HEK293 (cell line): ENCODE measurements at regions not wholly inside any gene's neighbourhood (a gene's known extent, or its start where the extent isn't known, plus 50 kb on each side); places are given as distances from the start of the nearest gene placed in this dataset.

Source experiments
- CTCF ChIA-PET: fragments of 350-600 bp; formaldehyde crosslinking; extraction: SDS; loops from one replicate; lab custom pipeline; 2021; ENCODE audit warnings: antibody characterized with exemption; lab: Yijun Ruan, JAX
- POLR2A ChIA-PET: fragments of 300-600 bp; formaldehyde crosslinking; extraction: SDS; loops from one replicate; lab custom pipeline; 2020; ENCODE audit warnings: antibody characterized with exemption, inconsistent platforms; lab: Yijun Ruan, JAX
- H3K27ac ChIP-seq: fragments of 200-500 bp; sonication (Bioruptor generic); 2 replicates; pipeline ENCODE4 v1.5.1; 2014; ENCODE audit warnings: low read depth, low read length, control low read depth, inconsistent platforms; ENCODE audit errors: extremely low read depth
- H3K36me3 ChIP-seq, 2 experiments: fragments of 200-500 bp in 1 of 2; sonication (Bioruptor generic) in 1 of 2; 1 replicate in 1 of 2; 2 replicates in 1 of 2; pipeline ENCODE4 v1.5.1; 2014 to 2017; ENCODE audit warnings: inconsistent platforms in 2 of 2, low read length in 2 of 2; ENCODE audit not compliant: control insufficient read depth in 2 of 2, insufficient read depth in 1 of 2
- H3K4me1 ChIP-seq: fragments of 200-500 bp; sonication (Bioruptor generic); 2 replicates; pipeline ENCODE4 v1.5.1; 2014; ENCODE audit warnings: mild to moderate bottlenecking, low read length, inconsistent platforms; ENCODE audit not compliant: control insufficient read depth, insufficient read depth
- H3K4me3 ChIP-seq: 2 replicates; pipeline ENCODE4 v1.5.1; 2011; ENCODE audit warnings: low read depth, mild to moderate bottlenecking, control low read depth, low read length, moderate library complexity
- H3K9me3 ChIP-seq: fragments of 200-500 bp; sonication (Bioruptor generic); 2 replicates; pipeline ENCODE4 v1.5.1; 2014; ENCODE audit warnings: low read depth, low read length, inconsistent platforms; ENCODE audit not compliant: control insufficient read depth, insufficient read depth
- ATF2 ChIP-seq: fragments of 450-650 bp; formaldehyde crosslinking; IDR thresholded peaks from 2 replicates; pipeline ENCODE4 v1.5.1; 2016; ENCODE audit warnings: missing biosample characterization, missing genetic modification characterization, low read depth
- BCL11B ChIP-seq: fragments of 450-650 bp; formaldehyde crosslinking; IDR thresholded peaks from 2 replicates; pipeline ENCODE4 v1.5.1; 2016; ENCODE audit warnings: low read depth, missing biosample characterization, missing genetic modification characterization
- GFI1B ChIP-seq: fragments of 450-650 bp; formaldehyde crosslinking; IDR thresholded peaks from 2 replicates; pipeline ENCODE4 v1.5.1; 2016; ENCODE audit warnings: missing biosample characterization, missing genetic modification characterization
- GLIS2 ChIP-seq: fragments of 450-650 bp; formaldehyde crosslinking; IDR thresholded peaks from 2 replicates; pipeline ENCODE4 v1.5.1; 2016; ENCODE audit warnings: missing biosample characterization, missing genetic modification characterization
- HIC1 ChIP-seq: fragments of 450-650 bp; formaldehyde crosslinking; IDR thresholded peaks from 2 replicates; pipeline ENCODE4 v1.5.1; 2016; ENCODE audit warnings: missing biosample characterization, missing genetic modification characterization
- HOXD13 ChIP-seq: sonication (generic); formaldehyde crosslinking; IDR thresholded peaks from 2 replicates; pipeline ENCODE4 v1.8.0; 2022; ENCODE audit warnings: missing genetic modification reagents, borderline replicate concordance
- OVOL3 ChIP-seq: fragments of 450-650 bp; formaldehyde crosslinking; IDR thresholded peaks from 2 replicates; pipeline ENCODE4 v1.5.1; 2016; ENCODE audit warnings: missing biosample characterization, missing genetic modification characterization
- RBAK ChIP-seq: fragments of 450-650 bp; formaldehyde crosslinking; IDR thresholded peaks from 2 replicates; pipeline ENCODE4 v1.5.1; 2016; ENCODE audit warnings: missing biosample characterization, missing genetic modification characterization
- WT1 ChIP-seq: fragments of 450-650 bp; formaldehyde crosslinking; IDR thresholded peaks from 2 replicates; pipeline ENCODE4 v1.5.1; 2016; ENCODE audit warnings: missing biosample characterization, missing genetic modification characterization
- ZEB2 ChIP-seq: fragments of 450-650 bp; formaldehyde crosslinking; IDR thresholded peaks from 2 replicates; pipeline ENCODE4 v1.5.1; 2016; ENCODE audit warnings: missing biosample characterization, missing genetic modification characterization
- ZFP3 ChIP-seq: fragments of 450-650 bp; formaldehyde crosslinking; IDR thresholded peaks from 2 replicates; pipeline ENCODE4 v1.5.1; 2016; ENCODE audit warnings: low read depth, missing biosample characterization, missing genetic modification characterization
- ZNF138 ChIP-seq: fragments of 450-650 bp; formaldehyde crosslinking; IDR thresholded peaks from 2 replicates; pipeline ENCODE4 v1.5.1; 2016; ENCODE audit warnings: missing biosample characterization, missing genetic modification characterization, borderline replicate concordance
- ZNF146 ChIP-seq: fragments of 450-650 bp; formaldehyde crosslinking; IDR thresholded peaks from 2 replicates; pipeline ENCODE4 v1.5.1; 2016; ENCODE audit warnings: missing biosample characterization, missing genetic modification characterization
- ZNF155 ChIP-seq: fragments of 450-650 bp; formaldehyde crosslinking; IDR thresholded peaks from 2 replicates; pipeline ENCODE4 v1.5.1; 2016; ENCODE audit warnings: missing biosample characterization, missing genetic modification characterization
- ZNF24 ChIP-seq: fragments of 450-650 bp; formaldehyde crosslinking; IDR thresholded peaks from 2 replicates; pipeline ENCODE4 v1.5.1; 2016; ENCODE audit warnings: missing biosample characterization, missing genetic modification characterization
- ZNF404 ChIP-seq: fragments of 450-650 bp; formaldehyde crosslinking; IDR thresholded peaks from 2 replicates; pipeline ENCODE4 v1.5.1; 2017; ENCODE audit warnings: missing biosample characterization, missing genetic modification characterization
- ZNF514 ChIP-seq: fragments of 450-650 bp; formaldehyde crosslinking; IDR thresholded peaks from 2 replicates; pipeline ENCODE4 v1.5.1; 2016; ENCODE audit warnings: missing biosample characterization, missing genetic modification characterization
- ZNF585B ChIP-seq: fragments of 450-650 bp; formaldehyde crosslinking; IDR thresholded peaks from 2 replicates; pipeline ENCODE4 v1.5.1; 2016; ENCODE audit warnings: missing biosample characterization, missing genetic modification characterization
- ZNF600 ChIP-seq: fragments of 450-650 bp; formaldehyde crosslinking; IDR thresholded peaks from 2 replicates; pipeline ENCODE4 v1.5.1; 2016; ENCODE audit warnings: missing biosample characterization, missing genetic modification characterization
- ZNF621 ChIP-seq: fragments of 450-650 bp; formaldehyde crosslinking; IDR thresholded peaks from 2 replicates; pipeline ENCODE4 v1.5.1; 2017; ENCODE audit warnings: missing biosample characterization, missing genetic modification characterization
- ZNF623 ChIP-seq: fragments of 450-650 bp; formaldehyde crosslinking; IDR thresholded peaks from 2 replicates; pipeline ENCODE4 v1.5.1; 2016; ENCODE audit warnings: missing biosample characterization, missing genetic modification characterization
- ZNF624 ChIP-seq: fragments of 450-650 bp; formaldehyde crosslinking; IDR thresholded peaks from 2 replicates; pipeline ENCODE4 v1.5.1; 2017; ENCODE audit warnings: missing biosample characterization, missing genetic modification characterization
- ZNF658 ChIP-seq: fragments of 450-650 bp; formaldehyde crosslinking; IDR thresholded peaks from 2 replicates; pipeline ENCODE4; 2016; ENCODE audit warnings: missing biosample characterization, missing genetic modification characterization
- ZNF692 ChIP-seq: fragments of 450-650 bp; formaldehyde crosslinking; IDR thresholded peaks from 2 replicates; pipeline ENCODE4 v1.5.1; 2016; ENCODE audit warnings: missing biosample characterization, missing genetic modification characterization

DNA sequence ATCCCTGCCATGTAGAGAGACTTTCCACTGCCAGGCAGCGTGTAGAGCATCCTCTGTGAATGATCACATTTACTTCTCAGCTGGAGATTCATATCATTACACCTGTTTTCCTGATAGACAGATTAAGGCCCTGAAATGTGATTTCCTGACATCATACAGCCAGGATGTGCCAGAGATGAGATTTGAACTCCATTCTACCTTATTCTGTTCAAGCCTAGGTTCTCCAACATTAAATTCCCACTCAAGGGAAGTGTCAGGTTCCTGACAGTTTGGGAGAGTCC is 482.1 kb downstream of the RPS24 start:
- TF ChIP-seq ZNF692 (tag by site-specific recombination) (no peak), OVOL3 (tag by site-specific recombination) (no peak), ZEB2 (no peak), ZNF600 (tag by site-specific recombination) (no peak), ZNF621 (no peak), ZNF24 (tag by site-specific recombination) (no peak), GFI1B (tag by site-specific recombination) (no peak), HIC1 (no peak), ATF2 (no peak)
- H3K4me3 ChIP-seq, result no peak overlapping the region
- CTCF ChIA-PET, result interaction anchor here (0.6 kb wide), 1 partner anchor 140 kb away, joined by 3 read pairs; no protein-coding TSS in a partner anchor
- no peaks in the 10 kb centered on the region for H3K36me3 ChIP-seq
- H3K4me1 ChIP-seq, result no peaks in the 10 kb centered on the region
- no peak overlapping the region for H3K27ac ChIP-seq
- POLR2A ChIA-PET, result no interaction called here
- no peaks in the 10 kb centered on the region for H3K9me3 ChIP-seq

DNA sequence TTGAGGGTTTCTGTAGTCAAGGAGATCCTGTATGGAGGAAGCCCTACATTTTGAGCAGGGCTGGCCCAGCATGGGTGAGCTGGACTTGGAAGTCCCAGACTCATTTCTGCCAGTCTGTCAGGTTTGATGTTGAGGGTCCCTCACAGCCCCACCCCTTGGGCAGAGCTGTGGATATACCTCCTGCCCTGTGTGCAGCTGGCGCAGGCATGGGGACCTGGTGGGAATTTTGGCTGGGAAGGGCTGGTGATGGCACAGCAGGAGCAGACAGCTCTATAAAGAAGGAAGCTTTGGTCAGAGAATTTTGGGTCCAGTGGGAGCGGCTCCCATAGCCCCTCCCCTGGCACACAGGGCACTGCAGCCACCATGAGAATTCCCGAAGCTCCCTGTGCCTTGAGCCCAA is 482.6 kb downstream of the RPS24 start:
- no peak overlapping the region for H3K4me3 ChIP-seq
- no peak for TF ChIP-seq ZNF514 (tag by site-specific recombination)
- TF ChIP-seq ZNF138 (tag by site-specific recombination), result no peak
- H3K27ac ChIP-seq, result no peak overlapping the region
- POLR2A ChIA-PET, result no interaction called here
- no peaks in the 10 kb centered on the region for H3K4me1 ChIP-seq
- H3K9me3 ChIP-seq, result no peaks in the 10 kb centered on the region
- H3K36me3 ChIP-seq, result no peaks in the 10 kb centered on the region
- CTCF ChIA-PET, result no interaction called here

GRCh38 chr10:78516756-78517155 is 483.1 kb downstream of the RPS24 start:
- no peaks in the 10 kb centered on the region for H3K36me3 ChIP-seq
- H3K4me1 ChIP-seq, result no peaks in the 10 kb centered on the region
- ChIA-PET CTCF (no interaction called here), POLR2A (no interaction called here)
- H3K4me3 ChIP-seq, result no peak overlapping the region
- no peak overlapping the region for H3K27ac ChIP-seq
- H3K9me3 ChIP-seq, result no peaks in the 10 kb centered on the region
- TF ChIP-seq BCL11B (tag by site-specific recombination), result no peak
- no peak for TF ChIP-seq GLIS2 (tag by site-specific recombination)
- TF ChIP-seq ZNF146 (tag by site-specific recombination), result no peak
- TF ChIP-seq ZFP3 (tag by site-specific recombination), result no peak
- no peak for TF ChIP-seq ZNF585B (tag by site-specific recombination)
- TF ChIP-seq HOXD13, result no peak
- TF ChIP-seq ZNF155 (tag by site-specific recombination), result no peak
- no peak for TF ChIP-seq WT1 (tag by site-specific recombination)
- no peak for TF ChIP-seq RBAK (tag by site-specific recombination)
- no peak for TF ChIP-seq ZNF623 (tag by site-specific recombination)
- TF ChIP-seq ZNF404 (tag by site-specific recombination), result no peak
- no peak for TF ChIP-seq ZNF624
- no peak for TF ChIP-seq ZNF658 (tag by site-specific recombination)
